PFSK-1 (cell line): ENCODE measurements at regions not wholly inside any gene's neighbourhood (a gene's known extent, or its start where the extent isn't known, plus 50 kb on each side); places are given as distances from the start of the nearest gene placed in this dataset.

Source experiments
- FOXP2 ChIP-seq: optimal IDR thresholded peaks from 2 replicates; pipeline ENCODE3; 2011; ENCODE audit warnings: borderline replicate concordance, control low read depth, inconsistent platforms; ENCODE audit not compliant: insufficient read depth; ENCODE audit errors: extremely low read length, extremely low read depth
- POLR2AphosphoS5 ChIP-seq: IDR thresholded peaks from 2 replicates; pipeline ENCODE4 v1.6.1; 2012; ENCODE audit warnings: low read depth, mild to moderate bottlenecking, control low read depth, low read length, moderate library complexity
- REST ChIP-seq, 2 experiments: IDR thresholded peaks; 2 replicates each; pipeline versions ENCODE4 v1.6.1 to v1.8.0; 2011 to 2012; ENCODE audit warnings: low read depth in 2 of 2, low read length in 2 of 2, control low read depth in 1 of 2, inconsistent platforms in 1 of 2, mild to moderate bottlenecking in 1 of 2, moderate library complexity in 1 of 2; ENCODE audit not compliant: insufficient read depth in 1 of 2
- SIN3A ChIP-seq: IDR thresholded peaks from 2 replicates; pipeline ENCODE4 v1.6.1; 2012; ENCODE audit warnings: mild to moderate bottlenecking, low read length, moderate library complexity, borderline replicate concordance; ENCODE audit not compliant: insufficient read depth
- TAF1 ChIP-seq: IDR thresholded peaks from 2 replicates; pipeline ENCODE4 v1.6.1; 2012; ENCODE audit warnings: low read length, control low read depth, borderline replicate concordance; ENCODE audit not compliant: insufficient read depth

- TF ChIP-seq TAF1: no peak
- no peak for TF ChIP-seq POLR2AphosphoS5
- TF ChIP-seq SIN3A: no peak
Observed at GRCh38 chr5:117454716-117455212, 880.1 kb upstream of the SEMA6A start.

- TF ChIP-seq FOXP2 (no peak), POLR2AphosphoS5 (no peak), TAF1 (no peak), REST (IDR thresholded peaks at IDR 0.05; ENCODE audit: insufficient read depth in 1 of 2, low read depth in 2 of 2, low read length in 2 of 2) (no peak), SIN3A (no peak)
Observed at GRCh38 chr5:117436846-117437245, 862.2 kb upstream of the SEMA6A start.

- TF ChIP-seq SIN3A (no peak), TAF1 (no peak), REST (IDR thresholded peaks at IDR 0.05; ENCODE audit: insufficient read depth in 1 of 2, low read depth in 2 of 2, low read length in 2 of 2) (no peak), POLR2AphosphoS5 (no peak), FOXP2 (no peak)
Observed at GRCh38 chr5:117435203-117435602, 860.6 kb upstream of the SEMA6A start.

GRCh38 chr5:117434254-117434653 is 859.6 kb upstream of the SEMA6A start:
- TF ChIP-seq FOXP2: no peak
- TF ChIP-seq POLR2AphosphoS5: no peak
- no peak for TF ChIP-seq TAF1
- TF ChIP-seq SIN3A: no peak
- no peak for TF ChIP-seq REST (IDR thresholded peaks at IDR 0.05; ENCODE audit: insufficient read depth in 1 of 2, low read depth in 2 of 2, low read length in 2 of 2)

- TF ChIP-seq SIN3A: no peak
- no peak for TF ChIP-seq POLR2AphosphoS5
- no peak for TF ChIP-seq TAF1
- TF ChIP-seq FOXP2: no peak
- TF ChIP-seq REST (IDR thresholded peaks at IDR 0.05; ENCODE audit: insufficient read depth in 1 of 2, low read depth in 2 of 2, low read length in 2 of 2): no peak
Observed at GRCh38 chr5:117433818-117434217, 859.2 kb upstream of the SEMA6A start.
